ENCODE measurements at regions not wholly inside any gene's neighbourhood (a gene's known extent, or its start where the extent isn't known, plus 50 kb on each side); places are given as distances from the start of the nearest gene placed in this dataset.

DNA sequence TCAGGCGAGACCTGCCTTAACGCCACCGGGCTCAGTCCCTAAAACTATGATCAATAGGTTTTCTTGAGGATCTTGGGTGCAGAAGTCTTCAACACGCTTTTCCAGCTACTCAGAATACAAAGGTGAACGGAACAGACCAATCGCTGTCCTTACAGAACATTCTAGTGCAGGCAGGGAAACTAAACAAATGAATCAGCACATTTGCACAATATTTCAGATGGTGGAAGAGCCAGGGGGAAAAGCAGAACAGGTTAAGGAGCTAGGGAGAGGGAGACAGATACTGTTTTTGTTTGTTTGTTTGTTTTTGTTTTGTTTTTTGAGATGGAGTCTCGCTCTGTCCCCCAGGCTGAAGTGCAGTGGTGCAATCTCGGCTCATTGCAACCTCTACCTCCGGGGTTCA lies 271.1 kb downstream of the TFAP2C start:
- TF ChIP-seq CTCF (IDR thresholded peaks at IDR 0.05; ENCODE audit: low read depth, low read length): no peak
- no peak for TF ChIP-seq EZH2phosphoT487 (IDR thresholded peaks at IDR 0.05; ENCODE audit: low read depth)
- Histone ChIP-seq H2AFZ (ENCODE audit: low read depth, low read length) (no peak overlapping the region), H3K27me3 (ENCODE audit: low read depth, low read length) (peaks cover 29% of the 10 kb centered on the region), H3K9ac (ENCODE audit: low read length) (no peak overlapping the region), H3K79me2 (ENCODE audit: low read length) (no peaks in the 10 kb centered on the region), H3K9me3 (ENCODE audit: insufficient read depth, low read length) (no peaks in the 10 kb centered on the region), H3K27ac (ENCODE audit: low read length) (no peak overlapping the region), H4K20me1 (ENCODE audit: insufficient read depth, low read length) (no peaks in the 10 kb centered on the region), H3K4me1 (ENCODE audit: low read length) (no peaks in the 10 kb centered on the region), H3K4me2 (ENCODE audit: low read length) (no peak overlapping the region), H3K4me3 (ENCODE audit: low read length) (no peak overlapping the region), H3K36me3 (replicated peaks; ENCODE audit: low read depth, low read length) (no peaks in the 10 kb centered on the region)

- no peak overlapping the region for H3K27ac ChIP-seq (ENCODE audit: low read length)
- peaks cover 16% of the 10 kb centered on the region; the same call in 1 of the 2 replicates for H3K27me3 ChIP-seq (ENCODE audit: low read depth, low read length)
- TF ChIP-seq EZH2phosphoT487 (IDR thresholded peaks at IDR 0.05; ENCODE audit: low read depth): no peak
- TF ChIP-seq CTCF (IDR thresholded peaks at IDR 0.05; ENCODE audit: low read depth, low read length): no peak
Observed at GRCh38 chr20:56903421-56903820, 274.3 kb downstream of the TFAP2C start.

GRCh38 chr20:56903858-56904257 lies 274.8 kb downstream of the TFAP2C start:
- no peak overlapping the region for H3K27ac ChIP-seq (ENCODE audit: low read length)
- peaks cover 12% of the 10 kb centered on the region; the same call in 1 of the 2 replicates for H3K27me3 ChIP-seq (ENCODE audit: low read depth, low read length)
- H3K4me2 ChIP-seq (ENCODE audit: low read length): no peak overlapping the region
- H3K36me3 ChIP-seq (replicated peaks; ENCODE audit: low read depth, low read length): no peaks in the 10 kb centered on the region
- H3K4me1 ChIP-seq (ENCODE audit: low read length): no peaks in the 10 kb centered on the region
- H4K20me1 ChIP-seq (ENCODE audit: insufficient read depth, low read length): no peaks in the 10 kb centered on the region
- H3K9me3 ChIP-seq (ENCODE audit: insufficient read depth, low read length): no peaks in the 10 kb centered on the region
- no peak overlapping the region for H3K4me3 ChIP-seq (ENCODE audit: low read length)
- H2AFZ ChIP-seq (ENCODE audit: low read depth, low read length): no peak overlapping the region
- H3K9ac ChIP-seq (ENCODE audit: low read length): no peak overlapping the region
- TF ChIP-seq EZH2phosphoT487 (IDR thresholded peaks at IDR 0.05; ENCODE audit: low read depth): no peak
- no peak for TF ChIP-seq CTCF (IDR thresholded peaks at IDR 0.05; ENCODE audit: low read depth, low read length)
- no peaks in the 10 kb centered on the region for H3K79me2 ChIP-seq (ENCODE audit: low read length)

More at GRCh38 chr20:56903421-56903820, 274.3 kb downstream of the TFAP2C start:
- H4K20me1 ChIP-seq (ENCODE audit: insufficient read depth, low read length): no peaks in the 10 kb centered on the region
- H3K4me1 ChIP-seq (ENCODE audit: low read length): no peaks in the 10 kb centered on the region
- no peaks in the 10 kb centered on the region for H3K36me3 ChIP-seq (replicated peaks; ENCODE audit: low read depth, low read length)
- no peak overlapping the region for H2AFZ ChIP-seq (ENCODE audit: low read depth, low read length)
- no peaks in the 10 kb centered on the region for H3K79me2 ChIP-seq (ENCODE audit: low read length)
- no peak overlapping the region for H3K9ac ChIP-seq (ENCODE audit: low read length)
- no peak overlapping the region for H3K4me3 ChIP-seq (ENCODE audit: low read length)
- no peaks in the 10 kb centered on the region for H3K9me3 ChIP-seq (ENCODE audit: insufficient read depth, low read length)
- no peak overlapping the region for H3K4me2 ChIP-seq (ENCODE audit: low read length)

- Histone ChIP-seq H3K4me1 (ENCODE audit: low read length) (no peaks in the 10 kb centered on the region), H3K27me3 (ENCODE audit: low read depth, low read length) (peaks cover 7% of the 10 kb centered on the region; the same call in 1 of the 2 replicates), H3K4me2 (ENCODE audit: low read length) (no peak overlapping the region), H3K79me2 (ENCODE audit: low read length) (no peaks in the 10 kb centered on the region), H2AFZ (ENCODE audit: low read depth, low read length) (no peak overlapping the region), H4K20me1 (ENCODE audit: insufficient read depth, low read length) (no peaks in the 10 kb centered on the region), H3K4me3 (ENCODE audit: low read length) (no peak overlapping the region), H3K27ac (ENCODE audit: low read length) (no peak overlapping the region), H3K9me3 (ENCODE audit: insufficient read depth, low read length) (no peaks in the 10 kb centered on the region), H3K9ac (ENCODE audit: low read length) (no peak overlapping the region), H3K36me3 (replicated peaks; ENCODE audit: low read depth, low read length) (no peaks in the 10 kb centered on the region)
- no peak for TF ChIP-seq CTCF (IDR thresholded peaks at IDR 0.05; ENCODE audit: low read depth, low read length)
- no peak for TF ChIP-seq EZH2phosphoT487 (IDR thresholded peaks at IDR 0.05; ENCODE audit: low read depth)
Observed at GRCh38 chr20:56909918-56910714, 281.0 kb downstream of the TFAP2C start.
